Daoy (cell line): ENCODE measurements at regions not wholly inside any gene's neighbourhood (a gene's known extent, or its start where the extent isn't known, plus 50 kb on each side); places are given as distances from the start of the nearest gene placed in this dataset.
"Not testable (repeated sequence)": the region's sequence is repeated elsewhere in the genome, so short reads cannot be mapped to it uniquely, and the experiment has no call there.

Source experiments
- DNase-seq: peaks from one replicate; pipeline ENCODE4 v3.0.0-alpha.2; 2015; ENCODE audit warnings: low read depth

DNA sequence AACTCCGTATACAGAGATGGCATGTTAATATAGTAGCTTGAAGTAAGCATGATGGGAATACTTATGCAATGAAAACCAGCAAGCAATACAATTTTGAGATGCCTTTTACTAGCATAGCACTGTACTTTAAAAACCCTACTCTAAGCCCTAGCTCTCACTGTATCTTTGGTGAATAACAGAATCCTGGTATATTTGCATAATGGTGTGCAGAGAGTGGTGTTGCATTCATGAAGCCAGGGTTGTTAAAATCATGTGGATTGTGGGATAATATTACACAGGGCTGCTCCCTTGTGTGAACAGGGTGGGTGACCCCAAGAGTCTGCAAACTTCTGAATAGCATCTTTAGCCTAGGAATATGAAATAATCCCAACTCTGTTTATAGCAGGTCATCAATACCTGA, 105.2 kb upstream of the BMP2 start:
- DNase-seq, result no peak

DNA sequence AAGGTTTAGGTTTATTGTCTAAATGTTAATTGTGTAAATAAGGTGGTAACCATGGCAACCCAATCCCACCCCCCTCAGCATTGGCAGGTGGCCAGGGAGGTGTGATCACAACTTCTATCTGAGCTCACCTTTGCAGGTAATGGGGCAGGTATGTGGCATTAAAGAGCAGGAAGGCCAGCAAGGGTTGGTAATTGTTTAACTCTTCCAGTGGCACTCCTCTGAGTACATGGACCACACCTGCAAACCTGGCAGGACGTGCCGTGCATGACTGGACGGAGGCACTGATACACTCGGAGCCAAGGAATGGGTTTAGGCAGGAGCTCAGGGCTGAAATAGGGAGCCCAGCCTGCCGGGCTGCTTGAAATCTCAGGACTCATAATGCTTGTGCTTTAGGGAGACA, 107.0 kb upstream of the BMP2 start:
- DNase-seq, result no peak

DNA sequence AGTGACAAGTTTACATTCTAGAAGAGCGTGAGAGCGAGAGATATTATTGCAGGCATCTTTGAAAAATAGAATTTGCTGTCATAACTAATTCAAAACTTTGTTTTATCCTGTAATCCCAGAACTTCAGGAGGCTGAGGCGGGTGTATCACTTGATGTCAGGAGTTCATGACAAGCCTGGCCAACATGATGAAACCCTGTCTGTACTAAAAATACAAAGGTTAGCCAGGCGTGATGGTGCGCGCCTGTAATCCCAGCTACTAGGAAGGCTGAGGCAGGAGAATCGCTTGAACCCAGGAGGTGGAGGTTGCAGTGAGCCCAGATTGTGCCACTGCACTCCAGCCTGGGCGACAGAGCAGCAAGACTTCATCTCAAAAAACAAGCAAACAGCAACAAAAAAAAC, 108.6 kb upstream of the BMP2 start:
- not testable (repeated sequence) for DNase-seq

DNA sequence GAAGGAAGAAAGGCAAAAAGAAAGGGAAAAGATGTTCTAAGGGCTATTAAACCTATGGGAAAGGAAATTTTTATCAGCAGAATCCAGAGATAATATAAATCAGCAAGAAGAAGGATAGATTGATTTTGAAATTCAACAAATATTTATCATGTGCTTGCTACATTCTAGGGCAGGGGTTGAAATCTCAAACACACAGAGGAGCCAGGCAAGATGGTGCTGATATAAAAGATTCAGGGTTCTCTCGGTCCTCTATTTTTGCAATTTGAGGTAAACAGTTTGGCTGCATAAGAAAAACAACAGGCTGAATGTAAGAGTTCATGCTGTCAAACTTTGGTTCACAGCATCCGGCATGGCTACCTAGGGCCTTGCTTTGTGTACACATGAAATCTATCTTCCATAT, 109.6 kb upstream of the BMP2 start:
- DNase-seq, result no peak

DNA sequence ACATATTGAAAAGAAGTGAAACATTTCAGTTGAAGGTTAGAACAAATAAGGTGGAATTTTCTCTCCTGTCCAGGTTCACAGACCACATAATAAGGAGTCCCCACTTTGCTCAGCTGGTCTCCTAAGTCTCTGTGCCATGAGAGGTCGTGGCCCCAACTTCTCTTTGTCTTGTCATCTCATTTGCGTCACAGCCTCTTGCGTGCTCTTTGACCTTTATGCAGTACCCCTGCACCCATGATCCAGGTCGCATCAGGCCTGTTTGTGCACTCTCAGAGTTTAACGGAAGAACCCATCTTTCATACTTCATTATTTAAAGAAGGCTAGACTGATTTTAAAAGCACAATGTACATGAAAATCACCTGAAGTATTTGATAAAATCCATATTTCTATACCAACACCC, 110.4 kb upstream of the BMP2 start:
- no peak for DNase-seq

DNA sequence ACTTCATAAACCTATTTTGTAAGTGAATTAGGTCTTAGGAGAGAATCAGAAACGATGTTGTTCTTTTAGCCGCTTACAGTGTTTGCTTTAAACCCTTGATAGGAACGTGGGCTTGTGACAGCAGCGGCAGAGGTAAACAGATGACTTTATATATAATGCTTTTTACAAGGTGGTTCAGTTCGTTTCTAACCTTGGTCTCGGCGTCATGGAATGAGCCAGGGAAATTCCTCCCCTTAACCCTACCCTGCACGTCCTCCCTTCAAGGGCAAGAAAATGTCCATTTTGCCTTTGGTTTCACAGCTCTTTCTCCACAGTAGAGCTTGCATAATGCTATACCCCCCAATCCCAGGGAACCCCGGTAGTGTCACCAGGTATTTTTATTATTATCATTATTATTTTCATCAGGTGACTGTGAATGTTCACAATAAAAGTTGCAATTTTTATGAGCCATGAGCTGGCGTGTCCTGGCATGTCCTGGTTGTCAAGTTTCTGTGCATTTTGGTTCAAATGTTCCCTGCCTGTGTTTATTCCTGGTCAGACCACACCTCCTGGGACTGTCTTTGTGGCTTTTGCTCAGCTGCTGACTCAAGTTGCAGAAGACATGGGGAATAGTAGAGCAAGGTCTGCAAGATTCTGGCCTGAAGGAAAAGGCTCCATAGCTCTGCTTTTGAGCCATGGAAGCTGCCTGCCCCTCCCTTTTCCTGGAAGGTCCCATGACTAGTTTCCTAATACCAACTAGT, 112.8 kb upstream of the BMP2 start:
- no peak for DNase-seq

DNA sequence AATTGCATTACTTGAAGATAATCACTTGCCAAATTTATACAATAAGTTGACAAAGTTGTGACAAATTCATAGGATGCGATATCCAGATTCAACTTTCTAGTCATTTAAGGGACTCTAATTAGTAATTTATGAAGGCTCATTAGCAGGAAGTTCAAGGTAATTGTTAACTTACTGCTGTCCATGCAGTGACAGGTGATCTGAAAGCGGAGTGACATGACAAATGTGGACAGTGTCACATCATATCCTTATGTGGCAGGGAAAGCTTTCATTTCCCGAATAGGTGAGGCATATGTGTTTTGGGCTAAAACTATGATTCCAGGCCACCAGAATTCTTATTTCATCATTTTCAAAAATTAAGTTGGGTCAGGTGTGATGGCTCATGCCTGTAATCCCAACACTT, 115.9 kb upstream of the BMP2 start:
- no peak for DNase-seq

DNA sequence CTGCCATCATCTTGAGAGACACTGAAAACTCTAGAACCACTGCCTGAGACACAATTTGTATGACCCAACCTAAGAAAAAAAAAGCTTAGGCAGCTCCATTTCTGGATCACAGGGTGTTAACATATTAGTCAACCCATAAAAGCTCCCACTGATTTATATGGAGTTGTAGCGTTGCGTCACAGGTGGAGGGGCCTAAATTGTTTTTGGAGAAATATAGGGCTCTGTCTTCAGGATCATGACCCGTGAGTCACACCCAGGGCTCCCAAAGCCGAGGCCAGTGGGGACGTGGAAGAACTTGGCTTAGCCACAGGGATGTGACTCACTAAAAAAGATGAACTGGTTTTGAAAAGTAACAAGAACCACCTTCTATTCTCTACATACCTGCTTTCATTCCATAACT, 116.5 kb upstream of the BMP2 start:
- peak; percentile 80 for DNase-seq

DNA sequence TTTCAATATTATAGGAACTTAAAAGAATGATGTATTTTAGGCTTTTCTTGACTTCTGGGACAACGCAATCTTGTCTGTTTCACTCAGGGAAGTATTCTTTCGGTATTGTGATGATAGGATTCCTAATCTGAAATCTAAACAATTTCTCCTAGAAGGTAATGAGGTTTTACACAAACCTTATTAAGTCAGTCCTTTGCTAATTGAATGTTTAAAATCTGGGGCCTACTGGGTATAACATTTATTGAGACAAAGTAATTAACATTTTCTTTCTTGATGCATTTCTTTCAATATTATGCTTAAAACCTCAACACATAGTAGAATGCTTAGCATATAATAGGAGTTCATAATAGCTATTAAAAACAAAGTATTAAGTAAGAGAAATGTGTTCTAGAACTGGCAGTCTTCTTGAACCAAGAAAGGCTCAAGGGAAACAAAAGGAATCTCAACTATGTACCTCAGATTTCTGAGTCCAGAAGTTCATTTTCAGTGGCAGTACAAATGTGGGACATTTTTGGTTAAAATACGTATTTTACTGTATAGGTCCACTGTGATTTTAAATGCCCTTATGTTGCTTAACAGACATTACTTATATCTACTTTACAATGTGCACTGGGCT, 121.4 kb upstream of the BMP2 start:
- no peak for DNase-seq

DNA sequence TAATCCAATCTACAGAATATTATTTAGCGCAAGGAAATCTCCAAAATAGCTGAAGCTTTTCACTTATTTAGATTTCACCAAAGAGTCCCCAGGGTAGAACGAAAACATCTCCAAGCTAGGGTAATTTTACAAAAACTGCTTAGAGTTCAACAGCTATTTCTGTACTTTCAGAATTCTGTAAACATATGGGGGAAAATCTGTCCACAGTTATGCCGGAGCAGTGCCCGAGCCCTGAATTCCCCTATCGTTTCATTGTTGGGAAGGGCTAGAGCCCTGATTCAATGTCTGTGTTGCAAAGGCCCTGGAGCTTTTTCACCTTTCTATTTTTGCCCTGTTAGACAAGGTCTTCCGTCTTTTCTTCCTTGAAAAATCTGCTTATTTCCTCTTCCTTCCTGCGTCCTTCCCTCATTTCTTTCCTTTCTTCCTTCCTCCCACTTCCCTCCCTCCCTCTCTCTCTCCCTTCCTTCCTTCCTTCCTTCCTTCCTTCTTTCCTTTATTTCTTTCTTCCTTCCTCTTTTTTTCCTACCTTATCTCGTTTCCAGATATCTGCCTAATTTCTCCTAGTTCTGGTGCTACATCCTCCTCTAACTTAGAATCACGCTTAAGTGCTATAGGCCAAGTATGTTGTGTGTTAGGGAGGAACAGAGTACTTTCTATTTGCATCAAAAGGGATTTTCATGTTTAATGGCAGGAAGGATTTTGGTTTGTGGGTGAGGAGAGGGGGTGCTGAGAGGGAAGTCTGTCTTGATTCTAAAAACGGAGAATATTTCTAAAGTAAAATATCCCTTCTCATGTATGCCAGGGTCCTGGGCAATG, 122.5 kb upstream of the BMP2 start:
- no peak for DNase-seq

DNA sequence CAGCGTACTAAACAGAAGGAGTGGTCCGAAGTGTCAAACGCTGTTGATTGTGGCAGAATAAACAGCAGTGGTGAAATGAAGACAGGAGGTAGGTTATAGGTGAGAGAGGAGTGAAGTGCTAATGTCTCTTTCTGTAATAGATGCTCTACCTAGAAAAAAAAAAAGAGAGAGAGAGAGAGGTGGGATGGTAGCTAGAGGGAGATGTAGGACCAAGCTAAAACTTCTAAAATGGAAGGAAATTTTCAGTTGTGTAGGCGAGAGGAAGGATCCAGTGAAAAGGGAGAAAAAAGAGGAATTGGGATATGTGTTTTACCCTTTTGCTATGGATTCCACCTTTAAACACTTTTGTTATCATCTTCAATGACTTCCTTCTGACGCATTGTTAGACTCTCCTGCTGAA, 126.5 kb upstream of the BMP2 start:
- DNase-seq, result no peak

DNA sequence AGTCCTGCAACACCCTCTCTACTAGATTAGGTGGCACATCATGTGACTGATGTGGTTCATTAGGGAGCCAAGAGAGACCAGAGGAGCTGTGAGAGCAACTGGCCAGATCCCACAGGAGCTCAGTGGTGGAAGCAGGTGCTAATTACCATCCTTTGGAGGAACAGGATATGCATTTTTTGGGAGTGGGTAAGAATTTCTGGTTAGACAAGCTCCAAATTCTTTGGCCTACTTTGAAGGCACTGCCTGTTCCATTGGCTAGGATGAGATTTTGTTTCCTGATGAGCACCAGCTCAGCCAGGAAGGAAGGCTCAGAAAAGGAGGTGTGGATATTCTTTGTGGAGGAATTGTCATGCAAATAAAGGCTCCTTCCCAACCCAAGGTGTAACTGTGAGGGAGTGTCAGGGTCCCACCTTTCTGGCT, 130.3 kb upstream of the BMP2 start:
- no peak for DNase-seq

DNA sequence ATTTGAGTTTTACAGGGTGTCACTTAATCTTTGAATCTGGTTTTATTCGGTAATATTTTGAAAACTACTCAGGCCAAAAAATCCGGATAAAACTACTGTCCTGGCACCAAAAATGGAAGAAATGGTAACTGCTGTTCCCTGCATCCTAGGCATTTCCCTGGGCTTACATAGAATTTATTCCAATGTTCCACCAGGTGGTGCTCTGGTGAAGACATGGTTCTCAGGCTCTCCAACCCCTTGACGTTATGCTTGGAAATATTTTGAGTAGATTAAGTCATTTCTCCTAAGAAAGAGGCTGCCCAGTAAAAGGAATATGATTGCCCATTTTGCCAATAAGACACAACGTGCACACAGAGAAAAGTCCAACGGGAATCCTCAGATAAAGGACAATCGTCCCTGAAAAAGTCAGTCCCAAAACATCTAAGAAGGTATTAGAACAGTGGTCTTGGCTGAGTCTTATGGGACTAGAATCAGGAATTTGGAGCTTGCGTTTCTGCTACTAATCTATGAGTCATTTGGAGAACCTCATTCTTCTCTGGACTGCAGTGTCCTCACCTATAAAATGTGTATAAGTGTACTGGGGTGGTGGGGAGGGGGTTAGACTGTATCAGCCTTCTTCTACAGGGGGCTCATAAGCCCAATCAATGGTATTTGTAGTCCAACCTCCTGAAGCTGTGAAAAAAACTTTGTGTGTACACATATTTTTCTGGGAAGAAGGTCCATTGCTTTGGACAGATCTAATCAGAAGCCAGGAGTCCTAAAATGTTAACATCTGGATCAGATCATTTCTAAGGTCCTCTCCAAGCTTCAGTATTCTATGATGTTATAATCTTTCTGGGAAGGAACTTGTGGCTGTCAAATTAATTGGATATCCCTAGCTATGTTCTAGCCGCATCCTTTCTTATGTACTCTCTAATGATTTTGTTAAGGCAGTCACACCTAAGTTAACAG, 131.0 kb upstream of the BMP2 start:
- peak; percentile 55 for DNase-seq

DNA sequence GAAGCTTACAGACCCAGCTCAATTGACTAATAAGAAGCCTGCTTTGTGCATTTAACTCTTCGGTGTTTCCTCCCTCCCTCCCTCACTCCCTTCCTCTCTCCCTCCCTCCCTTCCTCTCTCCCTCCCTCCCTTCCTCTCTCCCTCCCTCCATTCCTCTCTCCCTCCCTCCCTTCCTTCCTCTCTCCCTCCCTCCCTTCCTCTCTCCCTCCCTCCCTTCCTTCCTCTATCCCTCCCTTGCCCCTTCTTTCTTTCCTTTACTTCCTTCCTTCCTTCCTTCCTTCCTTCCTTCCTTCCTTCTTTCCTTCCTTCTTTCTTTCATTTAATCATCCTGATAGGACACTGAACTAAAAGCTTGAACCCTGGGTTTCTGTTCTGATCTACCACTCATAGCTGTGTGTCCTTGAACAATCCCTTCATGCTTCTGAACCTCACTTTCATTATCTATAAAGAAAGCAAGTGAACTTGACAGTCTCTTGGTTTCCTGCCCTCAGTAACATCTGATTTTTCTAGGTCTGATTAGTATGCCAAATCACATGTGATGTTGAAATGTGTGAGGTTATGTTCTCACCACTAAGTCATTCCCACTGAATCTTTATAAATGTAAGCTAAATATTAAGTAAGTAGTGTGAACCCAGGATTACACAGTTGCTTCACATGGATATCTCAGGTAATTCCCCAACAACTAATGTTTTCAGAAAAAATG, 132.3 kb upstream of the BMP2 start:
- DNase-seq, result no peak

DNA sequence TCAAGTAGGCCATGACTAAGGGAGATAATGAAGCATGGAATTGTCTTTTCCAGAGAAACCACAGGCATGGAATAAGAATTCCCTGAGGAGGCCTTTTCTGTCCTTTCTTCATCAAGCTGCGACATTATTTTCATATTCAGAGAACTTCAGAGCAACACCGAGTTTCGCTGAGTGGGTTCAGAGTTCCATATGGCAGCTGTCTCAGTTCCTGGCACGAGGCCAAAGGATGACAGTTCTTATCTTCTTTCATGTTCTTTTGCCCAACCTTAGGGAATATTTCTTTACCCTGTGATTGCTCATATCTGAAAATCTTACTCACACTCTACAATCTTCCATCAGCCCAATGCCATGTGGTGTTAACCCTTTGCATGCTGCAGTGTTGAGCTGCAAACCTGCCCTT, 135.3 kb upstream of the BMP2 start:
- peak; percentile 41 for DNase-seq

DNA sequence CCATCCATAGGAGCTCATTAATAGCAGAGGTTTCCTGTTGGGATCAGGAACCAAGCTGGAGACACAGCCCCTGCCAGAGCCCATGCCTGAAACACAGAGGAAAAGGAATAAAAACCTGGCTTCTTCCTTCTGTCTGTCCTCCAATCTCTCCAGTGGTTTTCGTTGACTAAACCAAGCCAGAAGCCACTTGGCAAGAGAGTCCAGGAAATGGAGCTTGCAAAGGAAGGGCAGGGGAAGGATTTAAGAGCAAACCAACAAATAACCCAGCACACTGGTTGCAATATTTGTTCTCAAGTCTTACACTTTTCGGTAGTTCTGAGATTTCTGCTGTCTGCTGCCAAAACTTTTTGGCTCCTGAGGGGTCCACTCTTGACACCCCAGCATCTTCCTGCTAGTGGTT, 137.0 kb upstream of the BMP2 start:
- no peak for DNase-seq

DNA sequence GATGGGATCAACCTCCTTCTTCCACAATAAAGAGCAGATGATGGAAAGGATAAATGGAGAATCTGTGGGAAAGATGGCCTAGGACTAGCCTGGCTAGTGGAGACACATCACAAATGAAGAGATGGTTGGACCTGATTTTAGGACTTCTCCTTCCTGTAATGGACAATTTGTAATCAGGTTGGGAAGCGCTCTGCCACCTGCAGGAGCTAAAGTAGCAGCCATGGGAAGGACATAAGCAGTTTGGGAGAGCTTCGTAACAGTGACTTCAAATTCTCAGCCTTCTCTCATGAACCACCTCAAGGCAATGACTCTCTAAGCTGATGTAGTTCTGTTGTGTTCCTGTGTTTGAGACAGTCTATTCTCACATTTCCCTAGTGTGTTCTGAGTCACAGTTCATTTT, 137.9 kb upstream of the BMP2 start:
- no peak for DNase-seq

DNA sequence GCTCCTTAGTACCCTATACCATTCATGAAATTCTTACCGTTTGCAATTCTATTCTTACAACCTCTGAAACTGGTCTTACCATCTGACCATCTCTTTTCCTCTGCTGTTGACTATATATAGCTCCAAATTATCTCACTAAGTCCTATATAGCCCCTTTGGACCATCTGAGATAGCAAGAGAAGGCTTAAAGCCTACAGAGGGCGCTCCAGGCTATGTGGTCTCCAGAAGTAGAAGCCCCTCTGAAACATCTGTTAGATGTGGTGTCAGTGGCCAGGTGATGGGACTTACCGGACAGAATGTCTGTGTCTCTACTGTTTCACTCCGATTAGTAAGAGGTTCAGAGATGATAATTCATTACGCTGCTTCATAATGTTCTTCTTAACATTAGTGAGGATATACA, 140.7 kb upstream of the BMP2 start:
- no peak for DNase-seq

DNA sequence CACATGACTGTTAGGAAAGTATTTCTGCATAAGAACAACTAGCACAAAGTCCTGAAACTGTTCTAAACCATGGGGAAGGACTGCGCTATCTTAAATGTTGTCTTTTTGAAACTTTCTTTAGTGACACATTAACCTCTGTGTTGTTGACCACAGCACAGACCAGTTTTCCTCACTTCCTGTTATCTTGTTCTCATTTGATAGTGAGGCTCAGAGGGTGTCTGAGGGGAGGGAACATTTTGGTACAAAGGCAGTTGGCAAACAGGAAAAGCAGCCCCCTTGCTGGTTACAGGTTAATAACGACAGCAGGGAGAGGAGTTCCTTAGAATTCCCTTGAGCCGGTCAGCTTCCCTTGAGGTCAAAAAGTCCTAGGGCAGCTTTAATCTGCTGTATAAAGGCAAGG, 143.5 kb upstream of the BMP2 start:
- no peak for DNase-seq

DNA sequence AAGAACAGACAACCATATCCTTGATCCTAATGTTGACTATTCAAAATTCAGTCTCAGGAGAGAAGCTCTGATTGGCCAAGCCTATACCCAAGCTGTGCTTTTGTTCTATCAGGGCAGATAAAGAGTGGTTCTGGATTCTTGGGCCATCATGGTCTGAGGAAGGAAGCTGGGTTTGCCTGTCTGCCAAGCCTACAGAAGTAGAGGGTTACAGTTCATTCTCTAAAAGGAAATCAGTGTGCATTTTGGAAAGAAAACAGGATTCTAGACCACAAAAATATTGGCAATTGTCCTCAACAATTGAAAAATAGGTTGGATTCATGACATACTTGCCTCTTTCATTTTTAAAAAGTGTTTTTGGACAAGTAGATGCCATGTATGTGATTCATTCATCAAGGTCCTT, 145.4 kb upstream of the BMP2 start:
- DNase-seq, result no peak

DNA sequence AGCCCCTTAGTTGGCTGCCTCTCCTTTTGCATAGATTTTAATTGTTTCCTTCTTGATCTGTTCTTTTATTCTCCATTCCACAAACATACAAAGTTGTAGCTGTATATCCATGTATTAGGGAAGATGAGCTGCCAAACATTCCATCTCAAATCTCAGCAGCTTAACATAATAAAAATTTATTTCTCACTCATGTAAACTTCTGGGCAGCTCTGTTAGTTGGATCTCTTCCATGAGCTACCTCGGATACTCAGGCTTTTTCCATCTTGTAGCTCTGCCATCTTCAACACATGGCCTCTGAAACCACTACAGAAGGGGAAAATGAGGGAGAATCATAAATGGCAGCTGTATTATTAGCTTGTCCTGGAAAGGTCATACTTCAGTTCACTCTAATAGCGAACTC, 149.4 kb upstream of the BMP2 start:
- no peak for DNase-seq
